SH-SY5Y (cell line): ENCODE measurements at regions not wholly inside any gene's neighbourhood (a gene's known extent, or its start where the extent isn't known, plus 50 kb on each side); places are given as distances from the start of the nearest gene placed in this dataset.

ENCODE experiments used
- GATA2 ChIP-seq: IDR thresholded peaks from 2 replicates; pipeline ENCODE4 v1.6.1; 2011; ENCODE audit warnings: mild to moderate bottlenecking, low read depth, low read length
- GATA3 ChIP-seq: IDR thresholded peaks from 2 replicates; pipeline ENCODE4 v1.6.1; 2011; ENCODE audit warnings: low read depth, mild to moderate bottlenecking, low read length, moderate library complexity

DNA sequence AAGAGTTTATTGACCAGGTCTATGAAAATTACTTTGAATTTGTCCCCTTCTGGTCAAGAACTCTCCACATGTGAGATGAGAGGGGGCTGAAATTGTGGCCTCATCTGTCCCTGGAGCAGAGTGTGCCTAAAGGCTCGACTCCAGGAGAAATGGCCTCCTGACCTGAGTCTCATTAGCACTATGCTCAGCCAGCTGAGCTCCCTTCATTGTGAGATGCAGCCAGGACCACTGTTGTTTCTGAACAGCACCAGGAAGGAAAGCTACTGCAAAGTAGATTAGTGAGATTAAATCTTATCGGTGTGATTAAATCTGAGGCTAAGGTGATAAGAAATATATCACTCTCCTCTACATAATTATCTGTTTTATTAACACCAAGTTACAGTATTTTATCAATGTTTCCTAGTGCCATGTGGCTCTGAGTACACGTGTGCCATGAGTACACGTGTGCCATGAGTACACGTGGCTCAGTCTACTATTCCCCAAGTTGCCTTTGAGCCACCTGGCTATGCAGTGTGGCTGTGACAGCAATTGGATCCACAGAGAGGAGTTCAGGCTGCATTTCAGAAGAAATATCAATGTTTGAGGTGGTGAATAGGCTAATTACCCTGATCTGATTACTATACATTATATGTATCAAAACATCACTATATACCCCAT is 126.9 kb downstream of the IPMK start:
- TF ChIP-seq GATA3 (no peak), GATA2 (no peak)

GRCh38 chr10:58140054-58140453 is 127.6 kb downstream of the IPMK start:
- TF ChIP-seq GATA2 (no peak), GATA3 (no peak)

DNA sequence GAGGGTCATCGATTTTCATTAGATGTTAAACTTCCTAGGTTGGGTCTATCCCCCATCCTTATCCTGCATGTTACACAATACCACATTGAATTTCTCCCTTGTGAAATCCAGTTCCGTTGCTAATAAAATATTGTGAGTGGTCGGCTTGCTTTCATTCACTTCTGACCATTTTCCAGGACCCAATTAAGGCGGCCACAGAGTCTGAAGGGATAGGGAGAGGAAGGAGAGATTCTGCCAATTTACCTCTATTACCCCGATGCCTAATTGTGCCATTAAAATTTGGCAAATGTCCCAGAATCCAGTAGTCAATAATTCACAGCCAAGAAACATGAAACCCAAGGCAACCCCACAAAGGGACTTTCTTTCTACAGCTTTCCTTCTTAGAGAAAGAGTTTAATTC is 129.9 kb downstream of the IPMK start:
- TF ChIP-seq GATA3 (no peak), GATA2 (no peak)

DNA sequence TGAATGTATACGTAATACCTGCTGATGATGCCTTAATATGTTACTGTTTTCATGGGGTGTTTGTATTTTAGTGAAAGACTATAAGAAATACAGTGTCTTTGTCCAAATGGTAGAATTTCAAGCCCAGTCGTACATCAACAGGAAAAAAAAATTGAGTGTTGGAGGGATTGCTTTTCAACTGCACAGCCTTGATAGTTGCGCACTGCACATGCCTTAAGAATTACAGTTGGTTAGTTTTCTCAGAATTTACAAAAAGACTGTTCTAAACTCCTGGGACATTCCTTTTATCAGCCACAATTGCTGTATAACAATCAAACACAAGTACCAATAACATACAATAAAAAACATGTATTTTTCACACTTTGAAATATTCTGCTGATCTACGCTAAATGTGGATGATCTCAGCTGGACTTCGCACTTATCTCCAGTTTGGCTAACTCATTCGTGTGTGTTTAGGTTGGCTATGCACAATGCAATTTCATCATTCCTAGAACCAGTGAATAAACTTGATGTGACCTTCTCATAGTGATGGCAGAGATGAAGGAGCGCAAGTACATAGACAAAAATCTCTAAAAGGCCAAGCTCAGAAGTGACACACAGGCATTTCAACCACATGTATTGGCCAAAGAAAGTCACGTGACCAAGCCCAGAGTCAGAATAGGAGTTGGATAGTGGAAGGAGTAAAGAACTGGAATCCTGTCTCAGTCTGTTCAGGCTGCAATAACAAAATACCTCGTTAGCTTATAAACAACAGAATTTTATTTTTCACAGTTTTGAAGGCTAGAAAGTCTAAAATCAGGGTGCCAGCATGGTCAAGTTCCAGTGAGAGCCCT is 152.3 kb downstream of the IPMK start:
- TF ChIP-seq GATA2 (no peak), GATA3 (no peak)

GRCh38 chr10:58109731-58110130 is 158.0 kb downstream of the IPMK start:
- TF ChIP-seq GATA3, result no peak
- no peak for TF ChIP-seq GATA2

DNA sequence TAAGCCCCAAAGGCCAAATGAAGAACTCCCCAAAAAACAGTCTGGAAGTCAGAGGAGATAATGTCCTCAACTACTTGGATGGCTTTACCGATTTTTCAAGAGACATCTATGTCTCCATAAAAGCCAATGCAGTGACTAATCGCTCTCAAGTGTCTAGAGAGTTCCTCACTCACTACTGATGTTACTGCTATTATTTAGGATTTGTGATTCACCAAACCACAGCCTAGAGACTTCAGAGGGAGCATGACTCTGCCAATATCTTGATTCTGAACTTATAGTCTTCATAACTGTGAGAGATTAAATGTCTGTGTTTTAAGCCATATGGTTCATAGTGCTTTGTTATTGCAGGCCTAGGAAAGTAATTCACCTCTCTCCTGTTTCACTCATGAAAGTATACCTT is 160.2 kb downstream of the IPMK start:
- TF ChIP-seq GATA2, result no peak
- TF ChIP-seq GATA3, result no peak

GRCh38 chr10:58106211-58107035 is 161.3 kb downstream of the IPMK start:
- TF ChIP-seq GATA2, result no peak
- no peak for TF ChIP-seq GATA3

DNA sequence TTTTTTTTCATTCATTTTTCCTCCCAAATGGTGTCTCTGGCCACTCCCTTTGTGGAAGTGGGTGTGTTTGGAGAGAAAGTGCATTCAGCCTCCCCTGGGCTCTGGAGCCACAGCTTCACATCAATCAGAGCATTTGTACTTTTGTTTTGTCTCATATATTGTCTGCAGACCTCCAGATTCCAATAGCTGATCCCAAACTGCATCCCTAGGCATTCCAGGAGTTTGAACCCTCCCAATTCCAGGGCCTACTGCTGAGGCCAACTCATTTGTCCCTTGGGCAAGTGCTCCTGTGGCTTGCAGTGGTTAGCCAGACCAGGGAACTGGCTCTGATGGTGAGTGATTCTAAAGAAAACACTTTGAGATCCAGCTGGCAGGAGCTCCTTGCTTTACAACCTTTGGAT is 163.3 kb downstream of the IPMK start:
- no peak for TF ChIP-seq GATA2
- no peak for TF ChIP-seq GATA3

DNA sequence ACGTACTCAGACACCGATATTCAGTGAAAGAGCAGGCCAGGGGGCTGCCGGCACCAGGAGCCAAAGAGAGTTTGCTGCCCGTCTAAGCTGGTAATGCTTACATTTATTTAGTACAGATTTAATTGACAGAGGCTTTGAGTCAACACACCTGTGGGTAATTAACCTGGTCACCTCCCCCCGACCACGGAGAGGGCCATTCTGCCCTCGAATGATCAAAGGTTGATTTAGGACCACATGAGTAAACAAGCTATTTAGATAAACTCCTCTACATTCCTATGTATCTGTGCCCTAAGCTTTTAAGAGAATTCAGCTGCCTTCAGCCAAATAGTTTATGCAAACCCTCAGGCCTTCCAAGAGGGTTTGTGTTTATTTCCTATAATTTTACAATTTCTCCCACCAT is 164.8 kb downstream of the IPMK start:
- no peak for TF ChIP-seq GATA2
- no peak for TF ChIP-seq GATA3

DNA sequence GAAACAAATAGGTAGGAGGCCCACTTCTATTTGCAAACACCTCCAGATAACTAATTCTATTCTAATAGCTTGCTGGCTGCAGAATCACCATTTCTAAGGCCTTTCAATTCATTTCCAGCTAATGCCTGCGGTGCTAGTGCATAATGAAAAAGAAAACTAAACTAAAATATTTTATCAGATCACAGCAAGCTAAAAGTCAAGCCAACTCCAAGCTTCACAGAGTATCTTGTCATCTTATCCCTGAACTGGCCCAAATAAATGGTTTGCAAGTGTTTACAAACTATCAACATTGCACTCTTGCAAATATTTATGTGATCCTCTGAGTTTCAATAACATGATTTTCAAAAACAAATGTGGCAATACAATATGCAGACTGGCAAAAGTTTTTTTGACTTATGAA is 166.0 kb downstream of the IPMK start:
- TF ChIP-seq GATA3 (no peak), GATA2 (no peak)

GRCh38 chr10:58094985-58095718 is 172.5 kb downstream of the IPMK start:
- no peak for TF ChIP-seq GATA2
- no peak for TF ChIP-seq GATA3

DNA sequence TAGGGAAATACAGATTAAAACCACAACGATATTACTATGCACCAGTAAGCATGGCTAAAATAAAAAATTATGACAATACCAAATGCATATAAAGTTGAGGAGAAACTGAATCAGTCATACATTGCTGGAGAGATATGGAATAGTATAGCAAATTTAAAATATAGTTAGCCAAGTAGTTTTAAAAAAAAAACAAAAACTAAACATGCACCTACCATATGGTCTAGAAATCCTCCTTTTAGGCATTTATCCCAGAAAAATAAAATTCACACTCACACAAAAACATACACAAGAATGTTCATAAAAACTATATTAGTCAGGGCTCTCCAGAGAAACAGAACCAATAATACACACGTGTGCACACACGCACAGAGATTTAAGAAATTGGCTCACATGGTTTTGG is 175.8 kb downstream of the IPMK start:
- TF ChIP-seq GATA2 (no peak), GATA3 (no peak)

DNA sequence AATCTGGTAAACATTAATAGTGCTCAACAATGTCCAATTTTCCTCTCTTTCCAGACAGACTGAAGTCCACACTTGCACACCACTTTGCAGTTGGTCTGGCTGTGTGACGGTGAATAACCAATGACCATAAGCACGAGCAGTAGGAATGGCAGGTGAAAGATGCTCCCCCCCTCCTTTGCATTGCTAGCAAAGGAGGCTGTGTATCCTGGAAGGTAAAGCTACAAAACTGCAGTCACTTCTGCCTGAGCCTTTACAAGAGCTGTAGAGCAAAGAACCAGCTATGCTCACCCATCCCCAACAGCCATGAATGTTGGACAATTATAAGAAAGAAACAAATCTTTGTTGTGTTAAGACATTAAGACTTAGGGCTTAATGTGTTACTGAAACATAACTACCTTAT is 178.0 kb downstream of the IPMK start:
- no peak for TF ChIP-seq GATA2

DNA sequence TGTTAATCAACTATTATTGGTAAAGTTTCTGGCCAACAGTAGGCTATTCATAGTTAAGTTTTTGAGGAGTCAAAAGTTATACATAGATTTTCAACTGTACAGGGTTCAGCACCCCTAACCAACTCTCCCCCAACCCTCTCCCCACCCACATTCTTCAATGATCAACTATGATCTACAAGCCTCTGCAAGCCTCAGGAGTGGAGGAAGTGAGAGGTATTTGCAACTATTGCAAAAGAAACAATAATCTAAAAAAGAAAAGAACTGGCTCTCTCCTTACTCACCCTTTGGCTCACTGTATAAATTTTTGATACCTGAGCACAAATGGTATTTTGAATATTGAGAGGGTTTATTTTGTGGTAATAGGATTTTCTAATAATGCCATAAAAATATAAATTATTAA is 179.8 kb downstream of the IPMK start:
- TF ChIP-seq GATA3, result no peak
- no peak for TF ChIP-seq GATA2
